ENCODE measurements at regions not wholly inside any gene's neighbourhood (a gene's known extent, or its start where the extent isn't known, plus 50 kb on each side); places are given as distances from the start of the nearest gene placed in this dataset.

DNA sequence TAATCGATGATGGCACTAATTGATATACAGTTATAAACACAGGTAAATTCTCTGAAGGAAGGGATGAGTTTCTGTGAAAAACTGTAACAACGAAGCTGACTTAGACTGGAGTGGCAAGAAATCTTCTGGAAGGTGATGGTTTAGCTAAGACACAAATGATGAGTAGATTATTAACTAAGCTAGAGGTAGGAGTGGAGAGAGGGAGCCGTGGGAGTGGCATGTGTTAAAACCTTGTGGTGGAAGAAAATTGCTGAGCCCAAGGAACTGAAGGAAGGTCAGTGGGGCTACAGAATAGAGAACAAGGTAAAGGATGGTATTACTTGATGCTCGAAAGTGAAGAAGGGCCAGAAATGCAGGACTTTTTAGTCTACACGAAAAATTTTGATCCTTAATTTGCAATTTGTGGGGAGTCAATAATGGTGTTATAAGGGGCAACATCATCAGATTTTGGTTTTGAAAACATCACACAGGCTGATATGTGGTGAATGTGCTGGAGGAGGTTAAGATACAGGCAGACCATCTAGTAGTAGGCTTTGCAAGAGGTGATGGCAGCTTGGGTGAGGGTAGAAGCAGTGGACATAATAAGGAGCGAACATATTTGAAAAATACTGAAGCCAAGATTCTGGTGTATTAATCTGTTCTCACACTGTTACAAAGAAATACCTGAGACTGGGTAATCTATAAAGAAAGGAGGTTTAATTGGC lies 93.8 kb downstream of the S1PR1 start:
- no peak for TF ChIP-seq BHLHE40 (IDR thresholded peaks at IDR 0.05; ENCODE audit: borderline replicate concordance)
- no peak for TF ChIP-seq CTBP1 (IDR thresholded peaks at IDR 0.05; ENCODE audit: borderline replicate concordance)
- TF ChIP-seq L3MBTL2 (conservative IDR thresholded peaks at IDR 0.05), result no peak
- TF ChIP-seq FOXK2 (IDR thresholded peaks at IDR 0.05), result no peak
- TF ChIP-seq ELF4 (IDR thresholded peaks at IDR 0.05), result no peak
- TF ChIP-seq SUZ12 (IDR thresholded peaks at IDR 0.05), result no peak
- TF ChIP-seq NFRKB (IDR thresholded peaks at IDR 0.05), result no peak
- no peak for TF ChIP-seq FOXA1 (IDR thresholded peaks at IDR 0.05)
- no peak for TF ChIP-seq ARNT (IDR thresholded peaks at IDR 0.05)
- TF ChIP-seq FOXM1 (IDR thresholded peaks at IDR 0.05; ENCODE audit: borderline replicate concordance), result no peak
- TF ChIP-seq PKNOX1 (IDR thresholded peaks at IDR 0.05), result no peak
- TF ChIP-seq ZNF384 (IDR thresholded peaks at IDR 0.05), result no peak
- TF ChIP-seq SP1 (IDR thresholded peaks at IDR 0.05), result no peak
